Ishikawa (cell line): ENCODE measurements at regions not wholly inside any gene's neighbourhood (a gene's known extent, or its start where the extent isn't known, plus 50 kb on each side); places are given as distances from the start of the nearest gene placed in this dataset.

Experiments used
- CEBPB ChIP-seq: IDR thresholded peaks from 2 replicates; pipeline ENCODE4 v1.6.1; 2012
- EGR1 ChIP-seq: IDR thresholded peaks from 2 replicates; pipeline ENCODE4 v1.6.1; 2012
- EP300 ChIP-seq: IDR thresholded peaks from 2 replicates; pipeline ENCODE4 v1.6.1; 2012; ENCODE audit warnings: borderline replicate concordance
- FOXM1 ChIP-seq: IDR thresholded peaks from 2 replicates; pipeline ENCODE4 v1.6.1; 2012; ENCODE audit warnings: low read depth, borderline replicate concordance
- MAX ChIP-seq: IDR thresholded peaks from 2 replicates; pipeline ENCODE4 v1.6.1; 2012
- RAD21 ChIP-seq: IDR thresholded peaks from 2 replicates; pipeline ENCODE4 v1.6.1; 2012; ENCODE audit warnings: low read depth
- TAF1 ChIP-seq: IDR thresholded peaks from 2 replicates; pipeline ENCODE4 v1.6.1; 2012; ENCODE audit warnings: low read depth, mild to moderate bottlenecking
- TCF12 ChIP-seq: IDR thresholded peaks from 2 replicates; pipeline ENCODE4 v1.6.1; 2012; ENCODE audit warnings: low read depth
- TEAD4 ChIP-seq: IDR thresholded peaks from 2 replicates; pipeline ENCODE4 v1.6.1; 2012
- YY1 ChIP-seq: IDR thresholded peaks from 2 replicates; pipeline ENCODE4 v1.6.1; 2012; ENCODE audit warnings: low read depth
- ZBTB7A ChIP-seq: IDR thresholded peaks from 2 replicates; pipeline ENCODE4 v1.6.1; 2012; ENCODE audit warnings: low read depth
- TF ChIP-seq, protein P1 (sequence below): IDR thresholded peaks from 2 replicates; pipeline ENCODE4 v1.6.1; 2012; ENCODE audit warnings: low read depth, mild to moderate bottlenecking

DNA sequence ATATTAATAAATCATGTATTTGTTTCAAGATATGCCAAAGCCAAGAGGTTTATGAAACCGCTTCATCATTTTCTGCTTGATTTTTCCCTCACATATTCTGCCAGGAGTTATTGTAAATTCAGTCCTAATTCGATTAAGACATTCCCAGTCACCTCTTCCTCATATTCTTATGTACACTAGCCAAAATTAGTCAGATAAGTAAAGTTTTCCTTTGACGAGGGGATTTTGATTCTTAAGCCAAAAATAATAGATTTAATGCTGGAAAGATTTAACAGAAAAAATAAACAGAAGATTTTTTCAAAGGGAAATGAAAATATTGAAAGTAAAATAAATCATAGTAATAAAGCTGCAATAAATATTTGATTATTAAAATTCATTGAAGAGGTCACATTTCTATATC is 51.0 kb upstream of the VEGFC start:
- TF ChIP-seq, protein P1, sequence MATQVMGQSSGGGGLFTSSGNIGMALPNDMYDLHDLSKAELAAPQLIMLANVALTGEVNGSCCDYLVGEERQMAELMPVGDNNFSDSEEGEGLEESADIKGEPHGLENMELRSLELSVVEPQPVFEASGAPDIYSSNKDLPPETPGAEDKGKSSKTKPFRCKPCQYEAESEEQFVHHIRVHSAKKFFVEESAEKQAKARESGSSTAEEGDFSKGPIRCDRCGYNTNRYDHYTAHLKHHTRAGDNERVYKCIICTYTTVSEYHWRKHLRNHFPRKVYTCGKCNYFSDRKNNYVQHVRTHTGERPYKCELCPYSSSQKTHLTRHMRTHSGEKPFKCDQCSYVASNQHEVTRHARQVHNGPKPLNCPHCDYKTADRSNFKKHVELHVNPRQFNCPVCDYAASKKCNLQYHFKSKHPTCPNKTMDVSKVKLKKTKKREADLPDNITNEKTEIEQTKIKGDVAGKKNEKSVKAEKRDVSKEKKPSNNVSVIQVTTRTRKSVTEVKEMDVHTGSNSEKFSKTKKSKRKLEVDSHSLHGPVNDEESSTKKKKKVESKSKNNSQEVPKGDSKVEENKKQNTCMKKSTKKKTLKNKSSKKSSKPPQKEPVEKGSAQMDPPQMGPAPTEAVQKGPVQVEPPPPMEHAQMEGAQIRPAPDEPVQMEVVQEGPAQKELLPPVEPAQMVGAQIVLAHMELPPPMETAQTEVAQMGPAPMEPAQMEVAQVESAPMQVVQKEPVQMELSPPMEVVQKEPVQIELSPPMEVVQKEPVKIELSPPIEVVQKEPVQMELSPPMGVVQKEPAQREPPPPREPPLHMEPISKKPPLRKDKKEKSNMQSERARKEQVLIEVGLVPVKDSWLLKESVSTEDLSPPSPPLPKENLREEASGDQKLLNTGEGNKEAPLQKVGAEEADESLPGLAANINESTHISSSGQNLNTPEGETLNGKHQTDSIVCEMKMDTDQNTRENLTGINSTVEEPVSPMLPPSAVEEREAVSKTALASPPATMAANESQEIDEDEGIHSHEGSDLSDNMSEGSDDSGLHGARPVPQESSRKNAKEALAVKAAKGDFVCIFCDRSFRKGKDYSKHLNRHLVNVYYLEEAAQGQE = no peak
- TF ChIP-seq EGR1 = no peak
- TF ChIP-seq EP300 = no peak
- no peak for TF ChIP-seq YY1
- no peak for TF ChIP-seq RAD21
- no peak for TF ChIP-seq ZBTB7A
- TF ChIP-seq MAX = no peak
- no peak for TF ChIP-seq TCF12
- TF ChIP-seq CEBPB = no peak
- no peak for TF ChIP-seq FOXM1
- TF ChIP-seq TEAD4 = no peak
- no peak for TF ChIP-seq TAF1
